ENCODE measurements at regions not wholly inside any gene's neighbourhood (a gene's known extent, or its start where the extent isn't known, plus 50 kb on each side); places are given as distances from the start of the nearest gene placed in this dataset.

GRCh38 chr2:239640676-239641578 is 240.1 kb upstream of the HDAC4 start:
- no peak for FAIRE-seq

- no peak for FAIRE-seq
Measured at GRCh38 chr2:239640210-239640609, 239.4 kb upstream of the HDAC4 start.

- no peak for FAIRE-seq
Measured at GRCh38 chr2:239639421-239640185, 238.8 kb upstream of the HDAC4 start.

- no peak for FAIRE-seq
Measured at GRCh38 chr2:239638376-239638775, 237.6 kb upstream of the HDAC4 start.

GRCh38 chr2:239636808-239637207 is 236.0 kb upstream of the HDAC4 start:
- no peak for FAIRE-seq

- no peak for FAIRE-seq
Measured at GRCh38 chr2:239634769-239635168, 233.9 kb upstream of the HDAC4 start.

- no peak for FAIRE-seq
Measured at GRCh38 chr2:239630618-239631286, 229.9 kb upstream of the HDAC4 start.

GRCh38 chr2:239629926-239630617 is 229.3 kb upstream of the HDAC4 start:
- no peak for FAIRE-seq

GRCh38 chr2:239626961-239627592 is 226.3 kb upstream of the HDAC4 start:
- FAIRE-seq: no peak

GRCh38 chr2:239625971-239626734 is 225.3 kb upstream of the HDAC4 start:
- no peak for FAIRE-seq

- no peak for FAIRE-seq
Measured at GRCh38 chr2:239625156-239625845, 224.5 kb upstream of the HDAC4 start.

- FAIRE-seq: no peak
Measured at GRCh38 chr2:239621611-239622010, 220.8 kb upstream of the HDAC4 start.

GRCh38 chr2:239619369-239619768 is 218.5 kb upstream of the HDAC4 start:
- FAIRE-seq: no peak

- no peak for FAIRE-seq
Measured at GRCh38 chr2:239616729-239617128, 215.9 kb upstream of the HDAC4 start.

- no peak for FAIRE-seq
Measured at GRCh38 chr2:239612133-239612532, 211.3 kb upstream of the HDAC4 start.

- no peak for FAIRE-seq
Measured at GRCh38 chr2:239611222-239611795, 210.5 kb upstream of the HDAC4 start.

- no peak for FAIRE-seq
Measured at GRCh38 chr2:239610457-239611221, 209.8 kb upstream of the HDAC4 start.

GRCh38 chr2:239609607-239610310 is 208.9 kb upstream of the HDAC4 start:
- FAIRE-seq: no peak

GRCh38 chr2:239609162-239609561 is 208.3 kb upstream of the HDAC4 start:
- no peak for FAIRE-seq

All from islet of Langerhans (tissue), 1 donor.